ENCODE measurements at regions not wholly inside any gene's neighbourhood (a gene's known extent, or its start where the extent isn't known, plus 50 kb on each side); places are given as distances from the start of the nearest gene placed in this dataset.

DNA sequence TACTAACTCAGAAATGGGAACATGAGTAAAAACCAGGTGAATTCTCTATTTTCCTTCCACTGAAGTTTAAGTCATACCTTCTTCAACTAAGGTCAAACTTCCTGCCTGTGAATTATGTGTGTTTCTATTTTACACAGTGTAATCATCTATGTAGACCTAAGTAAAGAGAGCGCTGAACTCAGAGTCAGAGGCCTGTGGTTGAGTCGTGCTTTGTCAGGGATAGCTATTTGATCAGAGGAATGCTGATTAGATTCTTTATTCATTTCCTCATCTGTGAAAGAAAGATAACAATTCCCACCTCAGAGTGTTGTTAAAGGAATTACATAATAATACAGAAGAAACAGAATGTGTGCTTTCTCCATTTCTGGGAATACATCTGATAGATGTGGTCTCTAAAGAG lies 654.1 kb downstream of the STIM2 start:
- no peak for TF ChIP-seq ZFX (IDR thresholded peaks at IDR 0.05; ENCODE audit: borderline replicate concordance)
- TF ChIP-seq, protein P1, sequence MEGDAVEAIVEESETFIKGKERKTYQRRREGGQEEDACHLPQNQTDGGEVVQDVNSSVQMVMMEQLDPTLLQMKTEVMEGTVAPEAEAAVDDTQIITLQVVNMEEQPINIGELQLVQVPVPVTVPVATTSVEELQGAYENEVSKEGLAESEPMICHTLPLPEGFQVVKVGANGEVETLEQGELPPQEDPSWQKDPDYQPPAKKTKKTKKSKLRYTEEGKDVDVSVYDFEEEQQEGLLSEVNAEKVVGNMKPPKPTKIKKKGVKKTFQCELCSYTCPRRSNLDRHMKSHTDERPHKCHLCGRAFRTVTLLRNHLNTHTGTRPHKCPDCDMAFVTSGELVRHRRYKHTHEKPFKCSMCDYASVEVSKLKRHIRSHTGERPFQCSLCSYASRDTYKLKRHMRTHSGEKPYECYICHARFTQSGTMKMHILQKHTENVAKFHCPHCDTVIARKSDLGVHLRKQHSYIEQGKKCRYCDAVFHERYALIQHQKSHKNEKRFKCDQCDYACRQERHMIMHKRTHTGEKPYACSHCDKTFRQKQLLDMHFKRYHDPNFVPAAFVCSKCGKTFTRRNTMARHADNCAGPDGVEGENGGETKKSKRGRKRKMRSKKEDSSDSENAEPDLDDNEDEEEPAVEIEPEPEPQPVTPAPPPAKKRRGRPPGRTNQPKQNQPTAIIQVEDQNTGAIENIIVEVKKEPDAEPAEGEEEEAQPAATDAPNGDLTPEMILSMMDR (IDR thresholded peaks at IDR 0.05), result no peak
- H3K27ac ChIP-seq, result no peak overlapping the region

DNA sequence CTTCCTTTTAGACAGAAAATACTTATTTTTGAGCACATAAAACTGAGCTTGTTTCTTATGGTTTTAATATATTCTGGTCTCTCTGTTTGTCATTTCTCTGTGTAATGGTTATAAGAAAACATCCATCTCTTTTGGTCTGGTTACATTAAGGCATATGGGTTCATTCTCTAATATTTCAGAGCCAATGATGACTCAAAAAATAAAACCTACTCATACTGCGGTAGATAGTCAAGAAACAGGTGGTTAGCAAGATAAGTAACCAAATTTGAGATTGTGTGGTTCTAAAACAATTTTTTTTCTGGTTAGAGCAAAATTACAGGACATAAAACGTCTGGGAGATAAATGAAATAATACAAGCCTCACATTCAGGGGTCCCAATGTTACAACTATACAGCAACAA lies 654.5 kb downstream of the STIM2 start:
- TF ChIP-seq, protein P1 (IDR thresholded peaks at IDR 0.05), result no peak
- TF ChIP-seq ZFX (IDR thresholded peaks at IDR 0.05; ENCODE audit: borderline replicate concordance), result no peak
- no peak overlapping the region for H3K27ac ChIP-seq

DNA sequence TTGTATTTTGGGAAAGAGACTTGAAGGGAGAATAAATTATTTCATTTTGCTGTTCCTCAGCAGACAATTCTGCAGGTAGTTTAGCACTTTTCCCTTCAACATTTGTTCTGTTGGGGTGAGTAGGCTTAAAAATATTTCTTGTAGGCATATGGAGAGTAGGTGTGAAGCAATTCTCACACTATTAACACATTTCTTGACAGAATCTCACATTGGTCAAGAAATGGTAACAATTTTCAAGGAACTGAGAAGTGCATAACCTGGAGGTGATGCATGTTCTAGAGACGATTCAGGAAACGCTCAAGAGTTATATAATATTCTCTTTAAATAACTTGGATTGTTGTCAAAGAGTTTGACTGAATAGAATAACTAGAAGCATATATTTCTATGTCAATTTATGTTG lies 658.2 kb downstream of the STIM2 start:
- no peak overlapping the region for H3K27ac ChIP-seq
- TF ChIP-seq ZFX (IDR thresholded peaks at IDR 0.05; ENCODE audit: borderline replicate concordance), result no peak
- TF ChIP-seq, protein P1 (IDR thresholded peaks at IDR 0.05), result no peak

DNA sequence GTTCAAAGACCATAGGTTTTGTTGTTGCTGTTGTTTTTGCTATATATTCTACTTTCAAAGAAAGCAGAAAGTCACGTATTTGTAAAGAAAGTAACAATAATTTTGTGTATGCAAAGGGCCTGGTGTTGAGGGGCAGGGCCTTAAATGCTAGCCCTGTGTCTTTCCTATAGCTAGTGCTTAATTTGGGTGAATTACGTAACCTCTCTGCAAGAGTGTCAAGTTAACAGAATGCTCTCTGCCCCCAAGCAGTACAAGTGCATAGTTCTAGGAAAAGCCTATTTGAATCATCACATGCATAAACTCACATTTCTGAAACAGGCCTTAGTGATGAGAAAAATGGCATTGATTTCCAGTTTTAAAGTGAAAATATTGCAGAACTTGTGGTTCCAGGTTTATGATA lies 663.6 kb downstream of the STIM2 start:
- TF ChIP-seq, protein P1 (IDR thresholded peaks at IDR 0.05), result no peak
- no peak for TF ChIP-seq ZFX (IDR thresholded peaks at IDR 0.05; ENCODE audit: borderline replicate concordance)

DNA sequence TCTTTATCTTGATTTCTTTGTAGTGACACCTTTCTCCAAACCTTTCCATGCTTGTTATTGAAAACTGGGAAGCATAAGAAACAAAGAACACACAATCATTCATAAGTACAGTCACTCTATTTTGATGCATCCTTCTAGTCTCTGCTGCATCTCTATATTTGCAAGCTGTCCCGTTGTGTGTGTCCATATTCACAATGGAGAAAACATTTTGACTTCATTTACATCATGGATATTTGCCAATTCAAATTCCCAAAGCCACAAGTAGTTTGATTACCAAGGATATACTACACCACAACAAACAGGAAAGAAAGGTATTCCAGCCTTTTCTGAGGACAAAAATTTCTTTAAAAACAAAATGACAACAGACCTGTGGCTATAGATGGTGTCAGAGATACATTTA lies 673.8 kb downstream of the STIM2 start:
- TF ChIP-seq, protein P1 (IDR thresholded peaks at IDR 0.05), result no peak
- TF ChIP-seq ZFX (IDR thresholded peaks at IDR 0.05; ENCODE audit: borderline replicate concordance), result no peak
- no peak overlapping the region for H3K27ac ChIP-seq

More for the DNA sequence above, 663.6 kb downstream of the STIM2 start:
- no peak overlapping the region for H3K27ac ChIP-seq

DNA sequence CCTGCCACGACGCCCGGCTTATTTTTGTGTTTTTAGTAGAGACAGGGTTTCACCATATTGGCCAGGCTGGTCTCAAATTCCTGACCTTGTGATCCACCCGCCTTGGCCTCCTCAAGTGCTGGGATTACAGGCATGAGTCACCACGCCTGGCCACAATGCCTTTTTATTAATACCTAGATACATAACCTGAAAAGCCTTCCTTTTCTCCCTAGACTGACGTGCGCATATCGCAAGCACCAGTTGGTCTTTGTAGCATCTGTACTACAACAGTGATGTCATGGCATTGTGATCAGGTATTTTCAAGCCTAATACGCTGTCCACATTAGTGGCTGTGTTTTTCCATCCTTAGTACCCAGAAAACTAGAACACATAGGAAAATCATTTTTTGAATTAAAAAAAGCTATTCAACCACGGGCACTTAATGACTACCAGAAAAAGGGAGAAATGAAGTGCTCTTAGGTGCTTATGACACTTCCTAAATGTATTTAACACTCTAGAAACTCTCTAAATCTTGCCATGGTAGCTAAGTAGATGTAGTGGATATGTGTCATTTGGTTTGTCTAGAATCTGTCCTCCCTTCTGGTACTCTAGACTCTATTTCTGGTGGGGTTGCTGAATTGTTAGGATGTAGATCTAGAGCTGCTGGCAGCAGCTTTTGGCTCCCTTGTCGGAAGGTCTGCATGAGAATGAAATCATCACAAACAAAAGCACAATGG lies 707.8 kb downstream of the STIM2 start:
- TF ChIP-seq, protein P1 (IDR thresholded peaks at IDR 0.05), result no peak
- TF ChIP-seq ZFX (IDR thresholded peaks at IDR 0.05; ENCODE audit: borderline replicate concordance), result no peak
- H3K27ac ChIP-seq, result no peak overlapping the region

DNA sequence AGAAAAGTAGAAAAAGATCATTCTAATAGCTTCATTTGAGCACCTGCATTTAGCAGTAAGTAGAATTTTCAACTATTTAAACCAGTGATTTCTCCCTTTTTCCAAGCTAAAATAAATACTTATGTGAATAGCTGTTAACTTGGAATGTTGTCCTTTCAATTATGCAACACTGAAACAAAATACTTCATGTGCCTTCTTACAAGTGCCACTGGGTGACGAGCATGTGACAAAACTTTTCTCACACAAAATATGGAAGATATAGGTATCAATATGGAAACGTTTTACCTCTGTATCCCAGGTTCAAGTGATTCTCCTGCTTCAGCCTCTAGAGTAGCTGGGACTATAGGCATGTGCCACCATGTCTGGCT lies 708.3 kb downstream of the STIM2 start:
- TF ChIP-seq ZFX (IDR thresholded peaks at IDR 0.05; ENCODE audit: borderline replicate concordance), result no peak
- TF ChIP-seq, protein P1 (IDR thresholded peaks at IDR 0.05), result no peak
- H3K27ac ChIP-seq, result no peak overlapping the region
